HepG2 (cell line): ENCODE measurements at regions not wholly inside any gene's neighbourhood (a gene's known extent, or its start where the extent isn't known, plus 50 kb on each side); places are given as distances from the start of the nearest gene placed in this dataset.

ENCODE experiments used
- ARNTL ChIP-seq: sonication (generic); formaldehyde crosslinking; IDR thresholded peaks from 2 replicates; pipeline ENCODE4 v1.4.0; 2020; ENCODE audit warnings: mild to moderate bottlenecking, missing genetic modification reagents
- BCL3 ChIP-seq: sonication (generic); formaldehyde crosslinking; IDR thresholded peaks from 2 replicates; pipeline ENCODE4 v1.5.1; 2020; ENCODE audit warnings: mild to moderate bottlenecking, missing genetic modification reagents, moderate library complexity
- FOXA3 ChIP-seq: IDR thresholded peaks from 2 replicates; pipeline ENCODE4 v1.6.1; 2016; ENCODE audit warnings: missing genetic modification reagents, missing compliant biosample characterization
- FOXP1 ChIP-seq, 2 experiments: fragments of 450-650 bp in 1 of 2; IDR thresholded peaks; 2 replicates each; pipeline ENCODE4 v1.6.1; 2017 to 2018; ENCODE audit warnings: antibody characterized with exemption in 1 of 2
- GATAD2A ChIP-seq: IDR thresholded peaks from 2 replicates; pipeline ENCODE4 v1.6.1; 2016
- JDP2 ChIP-seq: sonication (generic); formaldehyde crosslinking; IDR thresholded peaks from 2 replicates; pipeline ENCODE4 v1.8.1; 2022; ENCODE audit warnings: missing genetic modification reagents, borderline replicate concordance
- KDM5A ChIP-seq: fragments of 200-600 bp; sonication (generic); IDR thresholded peaks from 2 replicates; pipeline ENCODE4 v1.7.0; 2018; ENCODE audit warnings: antibody characterized with exemption, mild to moderate bottlenecking, low read length, borderline replicate concordance
- PCBP2 ChIP-seq: fragments of 200-400 bp; formaldehyde crosslinking; optimal IDR thresholded peaks from 2 replicates; pipeline ENCODE3; 2018; ENCODE audit warnings: low read length, low read depth; ENCODE audit not compliant: poor library complexity, severe bottlenecking
- RCOR2 ChIP-seq: IDR thresholded peaks from 2 replicates; pipeline ENCODE4 v1.6.1; 2016; ENCODE audit warnings: missing biosample characterization, missing genetic modification reagents
- RFX3 ChIP-seq: IDR thresholded peaks from 2 replicates; pipeline ENCODE4 v1.6.1; 2016; ENCODE audit warnings: missing biosample characterization, missing genetic modification reagents
- SNAI1 ChIP-seq: sonication (generic); formaldehyde crosslinking; IDR thresholded peaks from 2 replicates; pipeline ENCODE4 v1.5.0; 2020; ENCODE audit warnings: mild to moderate bottlenecking, missing genetic modification reagents, borderline replicate concordance
- STAT5B ChIP-seq: sonication (generic); formaldehyde crosslinking; IDR thresholded peaks from 2 replicates; pipeline ENCODE4 v1.4.0; 2020; ENCODE audit warnings: missing genetic modification reagents
- TMF1 ChIP-seq: sonication (generic); formaldehyde crosslinking; IDR thresholded peaks from 2 replicates; pipeline ENCODE4 v1.8.1; 2022; ENCODE audit warnings: low read depth, missing genetic modification reagents
- ZFP37 ChIP-seq: sonication (generic); formaldehyde crosslinking; IDR thresholded peaks from 2 replicates; pipeline ENCODE4 v1.4.0; 2020; ENCODE audit warnings: missing genetic modification reagents, borderline replicate concordance
- ZKSCAN1 ChIP-seq: fragments of 150-350 bp; IDR thresholded peaks from 2 replicates; pipeline ENCODE4 v1.6.1; 2014; ENCODE audit warnings: low read length
- ZNF20 ChIP-seq: sonication (generic); formaldehyde crosslinking; IDR thresholded peaks from 2 replicates; pipeline ENCODE4 v1.4.0; 2020; ENCODE audit warnings: mild to moderate bottlenecking, moderate library complexity, missing genetic modification reagents
- ZNF280D ChIP-seq: sonication (generic); formaldehyde crosslinking; IDR thresholded peaks from 2 replicates; pipeline ENCODE4 v1.5.1; 2020; ENCODE audit warnings: mild to moderate bottlenecking, missing genetic modification reagents
- ZNF558 ChIP-seq: sonication (generic); formaldehyde crosslinking; IDR thresholded peaks from 2 replicates; pipeline ENCODE4 v1.9.0; 2022; ENCODE audit warnings: mild to moderate bottlenecking, missing genetic modification reagents, borderline replicate concordance
- ZNF710 ChIP-seq: sonication (generic); formaldehyde crosslinking; IDR thresholded peaks from 2 replicates; pipeline ENCODE4 v1.5.0; 2020; ENCODE audit warnings: mild to moderate bottlenecking, missing genetic modification reagents, borderline replicate concordance
- ZNF724P ChIP-seq: sonication (generic); formaldehyde crosslinking; IDR thresholded peaks from 2 replicates; pipeline ENCODE4 v1.8.0; 2022; ENCODE audit warnings: missing genetic modification reagents, borderline replicate concordance
- ZNF761 ChIP-seq: sonication (generic); formaldehyde crosslinking; conservative IDR thresholded peaks from 2 replicates; pipeline ENCODE4 v1.4.0; 2020; ENCODE audit warnings: mild to moderate bottlenecking, missing genetic modification reagents
- ZSCAN31 ChIP-seq: sonication (generic); formaldehyde crosslinking; IDR thresholded peaks from 2 replicates; pipeline ENCODE4 v1.5.0; 2020; ENCODE audit warnings: low read depth, mild to moderate bottlenecking, missing genetic modification reagents

GRCh38 chr16:80265624-80266306, 275.0 kb upstream of the DYNLRB2 start (continued):
- TF ChIP-seq FOXP1 (IDR thresholded peaks at IDR 0.05), result no peak
- TF ChIP-seq FOXP1 (CRISPR knock-in tag; IDR thresholded peaks at IDR 0.05), result peak; percentile 92
- 0 out of 2 replicates have a peak, but pooled peaks have one; percentile 15 for TF ChIP-seq RFX3 (CRISPR knock-in tag)
- TF ChIP-seq ZNF761, result no peak
- peak; percentile 99 for TF ChIP-seq GATAD2A (CRISPR knock-in tag)
- no peak; the same call in 1 of the 2 replicates for TF ChIP-seq JDP2 (CRISPR knock-in tag)
- TF ChIP-seq SNAI1 (CRISPR knock-in tag), result no peak
- TF ChIP-seq KDM5A, result no peak
- no peak for TF ChIP-seq ZKSCAN1
- TF ChIP-seq ZNF20 (CRISPR knock-in tag), result 0 out of 2 replicates have a peak, but pooled peaks have one; percentile 34
- TF ChIP-seq ZFP37 (CRISPR knock-in tag), result no peak
- TF ChIP-seq ARNTL (CRISPR knock-in tag), result peak; percentile 65; the same call in 1 of the 2 replicates
- TF ChIP-seq ZNF710, result peak; percentile 88
- no peak for TF ChIP-seq STAT5B (CRISPR knock-in tag)
- TF ChIP-seq PCBP2, result no peak
- TF ChIP-seq FOXA3 (CRISPR knock-in tag), result peak; percentile 95
- no peak for TF ChIP-seq BCL3 (CRISPR knock-in tag)
- TF ChIP-seq ZSCAN31 (CRISPR knock-in tag), result no peak
- peak; percentile 98 for TF ChIP-seq ZNF280D (CRISPR knock-in tag)
- no peak for TF ChIP-seq TMF1 (CRISPR knock-in tag)
- TF ChIP-seq RCOR2, result peak; percentile 92
- no peak for TF ChIP-seq ZNF724P
- no peak for TF ChIP-seq ZNF558 (CRISPR knock-in tag)
